HepG2 (cell line): ENCODE measurements at regions not wholly inside any gene's neighbourhood (a gene's known extent, or its start where the extent isn't known, plus 50 kb on each side); places are given as distances from the start of the nearest gene placed in this dataset.

Experiments used
- ATAC-seq: fragments of 200-7000 bp; cut with Tn5 transposase; 3 replicates; pipeline ENCODE4 v1.9.1; 2020; ENCODE audit warnings: mild to moderate bottlenecking, moderate library complexity
- BruUV-seq: library from RNA; stranded (reverse); fragments of 400-500 nt; replicated peaks from 2 replicates; lab custom pipeline; 2021; lab: Mats Ljungman, UMichigan
- CTCF ChIA-PET: fragments of 300-600 bp; formaldehyde crosslinking; extraction: SDS; loops from one replicate; lab custom pipeline; 2021; ENCODE audit warnings: low total read pairs, inconsistent platforms, low intra/inter-chr PET ratio; lab: Yijun Ruan, JAX
- POLR2A ChIA-PET: fragments of 350-600 bp; sonication (Branson Sonifier 250); formaldehyde crosslinking; loops from one replicate; lab custom pipeline; 2020; ENCODE audit warnings: antibody characterized with exemption, inconsistent platforms; lab: Yijun Ruan, JAX
- DNase-seq: peaks from one replicate; pipeline ENCODE4 v3.0.0-alpha.2; 2015; ENCODE audit warnings: low spot score
- FAIRE-seq: peaks from 3 replicates; lab custom pipeline; 2011; peaks lifted over from hg19 to GRCh38; lab: Jason Lieb, UNC
- H2AFZ ChIP-seq: one replicate; pipeline ENCODE4 v1.6.1; 2011; ENCODE audit warnings: low read length, inconsistent platforms
- H3K27ac ChIP-seq: fragments of 300-600 bp; 3 replicates; pipeline ENCODE4 v1.8.0; 2011; ENCODE audit warnings: mixed run types, mild to moderate bottlenecking, mixed read lengths, low read length, inconsistent platforms; ENCODE audit not compliant: insufficient read depth; ENCODE audit errors: extremely low read length
- H3K27me3 ChIP-seq, 2 experiments: fragments of 200-600 bp in 1 of 2; 2 replicates in 1 of 2; 3 replicates in 1 of 2; pipeline versions ENCODE4 v1.6.0 to v1.8.0; 2011; ENCODE audit warnings: low read length in 2 of 2, mild to moderate bottlenecking in 2 of 2, moderate library complexity in 2 of 2, inconsistent platforms in 1 of 2; ENCODE audit not compliant: insufficient read depth in 2 of 2, control insufficient read depth in 1 of 2
- H3K36me3 ChIP-seq, 2 experiments: fragments of 200-600 bp in 1 of 2; replicated peaks in 1 of 2; 2 replicates in 1 of 2; 3 replicates in 1 of 2; pipeline versions ENCODE4 v1.5.1 to v1.8.0; 2011; ENCODE audit warnings: low read length in 2 of 2, inconsistent platforms in 1 of 2; ENCODE audit not compliant: insufficient read depth in 2 of 2, control insufficient read depth in 1 of 2
- H3K4me1 ChIP-seq: 2 replicates; pipeline ENCODE4 v1.5.1; 2012; ENCODE audit warnings: low read length, inconsistent platforms; ENCODE audit not compliant: insufficient read depth
- H3K4me2 ChIP-seq: 2 replicates; pipeline ENCODE4 v1.6.0; 2011; ENCODE audit warnings: low read depth, low read length, inconsistent platforms
- H3K4me3 ChIP-seq, 3 experiments: fragments of 200-600 bp in 1 of 3; sonication (generic), shearing (Covaris generic) in 1 of 3; replicated peaks in 1 of 3; 2 replicates each; pipeline ENCODE4 v1.5.1; 2011 to 2016; ENCODE audit warnings: low read length in 3 of 3, inconsistent platforms in 2 of 3, low read depth in 2 of 3, mild to moderate bottlenecking in 2 of 3, control low read depth in 1 of 3, mixed read lengths in 1 of 3; ENCODE audit not compliant: insufficient read depth in 1 of 3
- H3K79me2 ChIP-seq: one replicate; pipeline ENCODE4 v1.6.1; 2011; ENCODE audit warnings: low read length, inconsistent platforms; ENCODE audit not compliant: insufficient read depth
- H3K9ac ChIP-seq: 2 replicates; pipeline ENCODE4 v1.6.0; 2011; ENCODE audit warnings: mild to moderate bottlenecking, low read depth, low read length, inconsistent platforms; ENCODE audit not compliant: insufficient read depth
- H3K9me3 ChIP-seq: 2 replicates; pipeline ENCODE4 v1.5.1; 2012; ENCODE audit warnings: mild to moderate bottlenecking, low read length
- H4K20me1 ChIP-seq: 2 replicates; pipeline ENCODE4 v1.6.0; 2011; ENCODE audit warnings: inconsistent platforms, mild to moderate bottlenecking, low read length, moderate library complexity; ENCODE audit not compliant: insufficient read depth
- HBP1 ChIP-seq: IDR thresholded peaks from 2 replicates; pipeline ENCODE4 v1.6.1; 2016; ENCODE audit warnings: low read depth, control low read depth
- HMG20A ChIP-seq: IDR thresholded peaks from 2 replicates; pipeline ENCODE4 v1.6.1; 2016; ENCODE audit warnings: borderline replicate concordance
- KDM1A ChIP-seq: IDR thresholded peaks from 2 replicates; pipeline ENCODE4 v1.6.1; 2016; ENCODE audit warnings: missing compliant biosample characterization
- MAFF ChIP-seq: IDR thresholded peaks from 2 replicates; pipeline ENCODE4 v1.6.1; 2011; ENCODE audit warnings: low read depth, low read length, improper control_type of control experiment
- MAFK ChIP-seq, 2 experiments: IDR thresholded peaks in 1 of 2; conservative IDR thresholded peaks in 1 of 2; 2 replicates each; pipeline ENCODE4 v1.6.1; 2011; ENCODE audit warnings: improper control_type of control experiment in 2 of 2, low read length in 2 of 2
- MBNL3 ChIP-seq: fragments of 250-450 bp; sonication (Bioruptor Pico); conservative IDR thresholded peaks from 2 replicates; pipeline ENCODE4 v1.8.0; 2022; ENCODE audit warnings: mild to moderate bottlenecking, inconsistent platforms
- RXRB ChIP-seq: IDR thresholded peaks from 2 replicates; pipeline ENCODE4 v1.6.1; 2016; ENCODE audit warnings: borderline replicate concordance, missing genetic modification reagents, missing compliant biosample characterization
- SIN3B ChIP-seq: fragments of 150-350 bp; IDR thresholded peaks from 2 replicates; pipeline ENCODE4 v1.6.1; 2014; ENCODE audit warnings: low read length
- SMAD3 ChIP-seq: sonication (generic); formaldehyde crosslinking; IDR thresholded peaks from 2 replicates; pipeline ENCODE4 v1.4.0; 2020; ENCODE audit warnings: missing genetic modification reagents
- SMARCC2 ChIP-seq: fragments of 450-650 bp; IDR thresholded peaks from 2 replicates; pipeline ENCODE4 v1.6.1; 2017; ENCODE audit warnings: antibody characterized with exemption, mild to moderate bottlenecking
- SUZ12 ChIP-seq: fragments of 150-350 bp; IDR thresholded peaks from 2 replicates; pipeline ENCODE4 v1.6.1; 2014; ENCODE audit warnings: low read depth, low read length
- TOE1 ChIP-seq: sonication (generic); formaldehyde crosslinking; IDR thresholded peaks from 2 replicates; pipeline ENCODE4 v1.4.0; 2020; ENCODE audit warnings: mild to moderate bottlenecking, missing genetic modification reagents
- ZNF383 ChIP-seq: sonication (generic); formaldehyde crosslinking; IDR thresholded peaks from 2 replicates; pipeline ENCODE4 v1.4.0; 2020; ENCODE audit warnings: missing genetic modification reagents, mild to moderate bottlenecking, borderline replicate concordance
- ZNF598 ChIP-seq: sonication (generic); formaldehyde crosslinking; IDR thresholded peaks from 2 replicates; pipeline ENCODE4 v1.5.1; 2020; ENCODE audit warnings: mild to moderate bottlenecking, missing genetic modification reagents, borderline replicate concordance
- ZNF609 ChIP-seq: sonication (generic); formaldehyde crosslinking; IDR thresholded peaks from 2 replicates; pipeline ENCODE4 v1.4.0; 2020; ENCODE audit warnings: mild to moderate bottlenecking, missing genetic modification reagents, borderline replicate concordance
- ZSCAN29 ChIP-seq: sonication (generic); formaldehyde crosslinking; conservative IDR thresholded peaks from 2 replicates; pipeline ENCODE4 v1.4.0; 2020; ENCODE audit warnings: mild to moderate bottlenecking, missing genetic modification reagents
- WGBS: methylation state at CpG from one replicate; pipeline ENCODE4 v1.1.6; 2017; ENCODE audit warnings: low lambda C conversion rate; 5-methylcytosine and 5-hydroxymethylcytosine counted together
- in situ Hi-C: cut with HindIII; loops from 2 replicates; pipeline ENCODE4 v1.10.0; 2017; ENCODE audit warnings: low pct_unique_long_range_greater_than_20kb; ENCODE audit not compliant: extremely low pct_ligation_motif_present
- intact Hi-C: fragments of 100-400 bp; cut with micrococcal nuclease; formaldehyde crosslinking; loops from one replicate; pipeline ENCODE4 v1.10.0; 2022; ENCODE audit not compliant: unreplicated experiment
- TF ChIP-seq, protein P1 (sequence below): IDR thresholded peaks from 2 replicates; pipeline ENCODE4 v1.6.1; 2016; ENCODE audit warnings: low read depth, borderline replicate concordance

DNA sequence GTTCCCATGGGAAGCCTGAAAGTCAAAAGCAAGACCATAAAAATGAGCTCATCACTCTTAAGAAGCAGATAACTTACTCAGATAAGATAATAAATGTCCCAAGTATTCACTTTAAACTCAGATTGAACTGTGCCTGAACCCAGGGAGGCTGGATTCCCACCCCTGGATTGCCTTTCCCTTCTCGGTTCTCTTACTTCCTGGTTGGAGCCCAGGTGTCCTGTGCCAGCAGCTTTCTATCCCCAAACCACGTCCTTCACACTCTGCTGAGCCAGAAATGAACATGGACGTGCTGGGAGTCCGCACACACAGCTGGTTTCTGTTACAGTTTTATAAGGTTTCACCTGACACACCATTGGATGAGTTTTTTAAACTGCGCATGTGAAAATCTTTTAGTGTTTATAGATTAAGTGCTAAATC lies 636.2 kb upstream of the IGFBP3 start (continued):
- no peak for TF ChIP-seq SUZ12
- TF ChIP-seq HBP1: no peak

DNA sequence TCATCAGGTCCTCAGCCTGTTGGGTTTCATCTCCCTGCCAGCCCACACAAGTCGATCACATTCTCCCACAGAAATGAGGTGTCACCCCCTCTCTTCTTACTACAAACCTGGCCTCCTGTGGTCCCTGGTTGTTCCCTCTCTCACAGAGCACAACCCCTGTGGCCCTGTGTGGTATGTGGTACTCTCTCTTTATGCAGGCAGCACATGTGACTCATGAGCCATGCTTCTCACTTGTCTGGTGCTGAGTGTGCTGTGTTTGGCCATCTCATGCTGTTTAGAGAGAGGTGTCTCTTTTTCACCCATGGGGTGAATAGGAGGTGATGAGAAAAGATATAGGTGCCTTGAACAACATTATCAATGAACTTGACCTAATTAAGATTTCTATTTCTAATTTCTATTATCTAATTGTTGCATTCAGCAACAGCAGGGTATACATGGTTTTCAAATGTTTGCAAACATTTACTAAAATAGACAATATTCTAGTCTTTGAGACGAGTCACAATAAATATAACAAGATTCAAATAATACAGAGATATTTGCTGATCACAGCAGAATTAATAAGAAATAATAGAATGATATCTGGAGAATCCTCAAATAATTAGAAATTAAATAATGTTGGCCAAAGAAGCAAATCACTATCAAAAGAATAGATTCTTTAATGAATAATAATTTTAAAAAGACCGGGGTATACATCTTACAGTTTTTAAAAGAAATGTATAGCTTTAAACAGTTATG lies 633.8 kb upstream of the IGFBP3 start:
- Histone ChIP-seq H3K4me2 (no peak overlapping the region), H3K4me1 (no peaks in the 10 kb centered on the region), H3K4me3 (no peak overlapping the region), H4K20me1 (no peaks in the 10 kb centered on the region; the same call in 1 of the 2 replicates), H3K27ac (no peak overlapping the region), H3K79me2 (no peaks in the 10 kb centered on the region), H3K9me3 (no peaks in the 10 kb centered on the region), H3K36me3 (no peaks in the 10 kb centered on the region), H2AFZ (no peak overlapping the region), H3K27me3 (no peaks in the 10 kb centered on the region), H3K9ac (no peak overlapping the region)
- DNase-seq (no peak), FAIRE-seq (no peak), ATAC-seq (no peak)
- TF ChIP-seq MAFK (conservative IDR thresholded peaks at IDR 0.05 in 1 of 2, IDR thresholded peaks at IDR 0.05 in 1 of 2; ENCODE audit: low read length in 2 of 2): peak; percentile 51 to 84; a peak in 3 of 4 replicates
- TF ChIP-seq HMG20A (CRISPR knock-in tag): no peak
- TF ChIP-seq ZNF598: no peak
- TF ChIP-seq MBNL3 (CRISPR knock-in tag): no peak
- TF ChIP-seq KDM1A: no peak
- TF ChIP-seq MAFF: peak; percentile 56; the same call in 1 of the 2 replicates
- TF ChIP-seq ZSCAN29 (CRISPR knock-in tag): no peak
- TF ChIP-seq SMAD3 (CRISPR knock-in tag): no peak
- TF ChIP-seq ZNF383: no peak
- TF ChIP-seq RXRB (CRISPR knock-in tag): no peak
- no peak for TF ChIP-seq SMARCC2
- no peak for TF ChIP-seq ZNF609
- TF ChIP-seq, protein P1, sequence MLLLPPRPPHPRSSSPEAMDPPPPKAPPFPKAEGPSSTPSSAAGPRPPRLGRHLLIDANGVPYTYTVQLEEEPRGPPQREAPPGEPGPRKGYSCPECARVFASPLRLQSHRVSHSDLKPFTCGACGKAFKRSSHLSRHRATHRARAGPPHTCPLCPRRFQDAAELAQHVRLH (CRISPR knock-in tag): no peak
- TF ChIP-seq SIN3B: no peak
- TF ChIP-seq TOE1 (CRISPR knock-in tag): no peak
- CTCF ChIA-PET: no interaction called here
- in situ Hi-C loops: no loop called here
- POLR2A ChIA-PET: no interaction called here
- intact Hi-C loops: no loop called here
- 1% methylated on average over 3 of the region's 3 CpGs for WGBS
- no TSS peak for BruUV-seq
